ENCODE measurements at regions not wholly inside any gene's neighbourhood (a gene's known extent, or its start where the extent isn't known, plus 50 kb on each side); places are given as distances from the start of the nearest gene placed in this dataset.

DNA sequence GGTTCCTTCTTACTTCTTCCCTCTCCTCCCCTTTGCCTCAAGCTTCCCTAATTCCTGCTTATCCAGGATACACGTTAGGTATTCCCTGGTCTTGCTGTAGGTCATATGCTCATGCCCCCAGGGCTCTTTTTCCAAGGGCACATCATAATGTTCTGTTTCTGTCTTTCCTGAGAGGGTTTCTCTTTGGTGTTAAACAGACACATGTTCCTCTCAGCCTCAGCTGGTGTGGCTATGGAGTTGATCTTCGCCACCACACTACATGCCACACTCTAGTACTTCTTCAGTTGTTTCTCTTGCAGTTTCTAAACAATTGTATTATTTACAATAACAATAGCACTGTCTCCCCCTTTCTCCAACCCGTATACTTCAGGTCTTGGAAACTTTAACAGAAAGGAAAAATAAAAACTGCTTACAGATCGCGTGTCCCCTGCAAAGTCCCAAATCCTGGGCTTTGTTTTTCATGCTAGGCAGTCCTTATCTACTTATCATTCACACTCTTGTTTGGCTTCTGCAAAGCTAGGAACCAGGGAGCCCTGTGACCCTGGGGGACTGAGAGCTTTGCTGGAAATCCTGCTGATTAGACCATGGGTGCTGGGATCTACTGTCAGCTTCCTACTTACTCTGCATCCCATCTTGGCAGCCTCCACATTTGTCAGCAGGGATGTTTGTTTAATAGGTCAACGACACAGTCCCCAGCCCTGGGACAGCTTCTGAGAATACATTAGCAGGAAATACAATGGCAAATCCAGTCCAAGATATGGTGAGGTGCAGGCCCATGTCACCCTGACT, 193.9 kb upstream of the BMPER start:
- H3K36me3 ChIP-seq (ENCODE audit: control insufficient read depth in 2 of 2, extremely low read depth in 1 of 2, insufficient read depth in 2 of 2, low read length in 2 of 2): no peaks in the 10 kb centered on the region
- H3K4me2 ChIP-seq (ENCODE audit: control insufficient read depth, extremely low read depth, insufficient read depth, low read depth, low read length): no peak overlapping the region
- no peak for TF ChIP-seq EZH2 (IDR thresholded peaks at IDR 0.05; ENCODE audit: low read length)
- TF ChIP-seq, protein P1, sequence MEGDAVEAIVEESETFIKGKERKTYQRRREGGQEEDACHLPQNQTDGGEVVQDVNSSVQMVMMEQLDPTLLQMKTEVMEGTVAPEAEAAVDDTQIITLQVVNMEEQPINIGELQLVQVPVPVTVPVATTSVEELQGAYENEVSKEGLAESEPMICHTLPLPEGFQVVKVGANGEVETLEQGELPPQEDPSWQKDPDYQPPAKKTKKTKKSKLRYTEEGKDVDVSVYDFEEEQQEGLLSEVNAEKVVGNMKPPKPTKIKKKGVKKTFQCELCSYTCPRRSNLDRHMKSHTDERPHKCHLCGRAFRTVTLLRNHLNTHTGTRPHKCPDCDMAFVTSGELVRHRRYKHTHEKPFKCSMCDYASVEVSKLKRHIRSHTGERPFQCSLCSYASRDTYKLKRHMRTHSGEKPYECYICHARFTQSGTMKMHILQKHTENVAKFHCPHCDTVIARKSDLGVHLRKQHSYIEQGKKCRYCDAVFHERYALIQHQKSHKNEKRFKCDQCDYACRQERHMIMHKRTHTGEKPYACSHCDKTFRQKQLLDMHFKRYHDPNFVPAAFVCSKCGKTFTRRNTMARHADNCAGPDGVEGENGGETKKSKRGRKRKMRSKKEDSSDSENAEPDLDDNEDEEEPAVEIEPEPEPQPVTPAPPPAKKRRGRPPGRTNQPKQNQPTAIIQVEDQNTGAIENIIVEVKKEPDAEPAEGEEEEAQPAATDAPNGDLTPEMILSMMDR (optimal IDR thresholded peaks at IDR 0.05 in 1 of 3, IDR thresholded peaks at IDR 0.05 in 1 of 3, conservative IDR thresholded peaks at IDR 0.05 in 1 of 3; ENCODE audit: extremely low read depth in 1 of 3, insufficient read depth in 2 of 3, low read length in 3 of 3): no peak
- H3K4me1 ChIP-seq (ENCODE audit: control insufficient read depth, extremely low read depth, insufficient read depth, low read length): no peaks in the 10 kb centered on the region
- H4K20me1 ChIP-seq (ENCODE audit: control insufficient read depth, extremely low read depth, insufficient read depth, low read length): no peaks in the 10 kb centered on the region
- H3K9me1 ChIP-seq (ENCODE audit: control insufficient read depth, extremely low read depth, insufficient read depth, low read length): no peaks in the 10 kb centered on the region
- H3K9me3 ChIP-seq (ENCODE audit: control insufficient read depth, low read depth, low read length): no peaks in the 10 kb centered on the region
- DNase-seq (ENCODE audit: low read depth, low spot score) (no peak), FAIRE-seq (no peak)
- no peaks in the 10 kb centered on the region for H3K79me2 ChIP-seq (ENCODE audit: control insufficient read depth, insufficient read depth, low read length)
- H3K9ac ChIP-seq (ENCODE audit: control insufficient read depth, extremely low read depth, insufficient read depth, low read length): no peak overlapping the region
- H3K4me3 ChIP-seq (ENCODE audit: control insufficient read depth in 2 of 3, extremely low read depth in 1 of 3, insufficient read depth in 2 of 3, low read depth in 1 of 3, low read length in 3 of 3): no peak overlapping the region
- no peak overlapping the region for H2AFZ ChIP-seq (ENCODE audit: control insufficient read depth, low read length)
- dilution Hi-C loops (cut with MboI; ENCODE audit: extremely low pct_ligation_motif_present, low sequenced_read_pairs): no loop called here
- H3K27ac ChIP-seq (ENCODE audit: control insufficient read depth, insufficient read depth, low read length): no peak overlapping the region
- no peaks in the 10 kb centered on the region for H3K27me3 ChIP-seq (ENCODE audit: control insufficient read depth, extremely low read depth, insufficient read depth, low read length)

DNA sequence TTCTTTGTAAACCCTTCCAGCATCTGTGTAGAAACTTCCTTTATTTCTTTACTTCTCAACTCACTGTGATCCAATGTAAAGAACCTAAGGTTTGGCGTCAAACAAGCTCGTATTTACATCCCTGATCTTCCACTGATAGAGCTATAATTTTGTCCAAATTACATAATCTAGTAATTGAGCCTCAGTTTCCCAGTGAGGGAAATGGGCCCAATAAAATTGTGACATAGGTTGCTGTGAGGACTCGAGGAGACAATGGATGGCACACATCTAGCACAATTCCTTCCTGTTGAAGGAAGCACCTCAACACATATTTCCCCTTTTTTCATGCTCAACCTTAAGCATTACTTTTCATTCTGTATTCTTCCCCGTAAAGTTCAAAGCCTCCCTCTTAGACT, 193.3 kb upstream of the BMPER start:
- no peaks in the 10 kb centered on the region for H3K27me3 ChIP-seq (ENCODE audit: control insufficient read depth, extremely low read depth, insufficient read depth, low read length)
- H3K4me3 ChIP-seq (ENCODE audit: control insufficient read depth in 2 of 3, extremely low read depth in 1 of 3, insufficient read depth in 2 of 3, low read depth in 1 of 3, low read length in 3 of 3): no peak overlapping the region
- no peak overlapping the region for H3K27ac ChIP-seq (ENCODE audit: control insufficient read depth, insufficient read depth, low read length)
- no peaks in the 10 kb centered on the region for H3K9me1 ChIP-seq (ENCODE audit: control insufficient read depth, extremely low read depth, insufficient read depth, low read length)
- no peaks in the 10 kb centered on the region for H4K20me1 ChIP-seq (ENCODE audit: control insufficient read depth, extremely low read depth, insufficient read depth, low read length)
- no peak overlapping the region for H3K4me2 ChIP-seq (ENCODE audit: control insufficient read depth, extremely low read depth, insufficient read depth, low read depth, low read length)
- TF ChIP-seq, protein P1 (optimal IDR thresholded peaks at IDR 0.05 in 1 of 3, IDR thresholded peaks at IDR 0.05 in 1 of 3, conservative IDR thresholded peaks at IDR 0.05 in 1 of 3; ENCODE audit: extremely low read depth in 1 of 3, insufficient read depth in 2 of 3, low read length in 3 of 3): no peak
- TF ChIP-seq EZH2 (IDR thresholded peaks at IDR 0.05; ENCODE audit: low read length): no peak
- dilution Hi-C loops (cut with MboI; ENCODE audit: extremely low pct_ligation_motif_present, low sequenced_read_pairs): no loop called here
- no peak overlapping the region for H3K9ac ChIP-seq (ENCODE audit: control insufficient read depth, extremely low read depth, insufficient read depth, low read length)
- no peak overlapping the region for H2AFZ ChIP-seq (ENCODE audit: control insufficient read depth, low read length)
- FAIRE-seq (no peak), DNase-seq (ENCODE audit: low read depth, low spot score) (no peak)
- no peaks in the 10 kb centered on the region for H3K9me3 ChIP-seq (ENCODE audit: control insufficient read depth, low read depth, low read length)
- no peaks in the 10 kb centered on the region for H3K36me3 ChIP-seq (ENCODE audit: control insufficient read depth in 2 of 2, extremely low read depth in 1 of 2, insufficient read depth in 2 of 2, low read length in 2 of 2)
- no peaks in the 10 kb centered on the region for H3K4me1 ChIP-seq (ENCODE audit: control insufficient read depth, extremely low read depth, insufficient read depth, low read length)
- no peaks in the 10 kb centered on the region for H3K79me2 ChIP-seq (ENCODE audit: control insufficient read depth, insufficient read depth, low read length)

Measured in keratinocyte (primary cell).